ENCODE measurements at regions not wholly inside any gene's neighbourhood (a gene's known extent, or its start where the extent isn't known, plus 50 kb on each side); places are given as distances from the start of the nearest gene placed in this dataset.

GRCh38 chr6:40000964-40001515, 66.8 kb upstream of the MOCS1 start (continued):
- TF ChIP-seq REST (IDR thresholded peaks at IDR 0.05; ENCODE audit: low read depth, low read length) (no peak), USF2 (IDR thresholded peaks at IDR 0.05; ENCODE audit: borderline replicate concordance, low read depth, low read length) (no peak), SMC3 (IDR thresholded peaks at IDR 0.05; ENCODE audit: low read depth, low read length) (no peak)

GRCh38 chr6:39999006-39999867, 65.0 kb upstream of the MOCS1 start:
- Histone ChIP-seq H3K4me2 (no peak overlapping the region), H4K20me1 (ENCODE audit: insufficient read depth) (no peaks in the 10 kb centered on the region), H3F3A (replicated peaks; ENCODE audit: insufficient read depth) (no peaks in the 10 kb centered on the region), H3K27ac (ENCODE audit: low read depth in 2 of 2, low read length in 1 of 2) (no peak overlapping the region), H3K9me2 (no peaks in the 10 kb centered on the region), H2AFZ (ENCODE audit: low read depth) (no peak overlapping the region), H3K9me3 (no peaks in the 10 kb centered on the region), H3K27me3 (ENCODE audit: insufficient read depth) (no peaks in the 10 kb centered on the region), H3K4me3 (ENCODE audit: low read depth in 2 of 2, low read length in 1 of 2) (no peak overlapping the region), H3K9ac (no peak overlapping the region), H3K79me2 (ENCODE audit: insufficient read depth) (no peaks in the 10 kb centered on the region), H3K36me3 (replicated peaks in 1 of 2; ENCODE audit: control insufficient read depth in 1 of 2, insufficient read depth in 2 of 2, low read length in 1 of 2) (no peaks in the 10 kb centered on the region), H3K4me1 (ENCODE audit: control insufficient read depth in 1 of 2, insufficient read depth in 2 of 2, low read depth in 1 of 2, low read length in 1 of 2) (no peaks in the 10 kb centered on the region)
- POLR2A ChIA-PET: no interaction called here
- DNase-seq: no peak
- CTCF ChIA-PET: no interaction called here
- WGBS (ENCODE audit: low lambda C conversion rate): 23% methylated on average over 11 of the region's 11 CpGs
- no peak for TF ChIP-seq MEF2A (IDR thresholded peaks at IDR 0.05; ENCODE audit: borderline replicate concordance, low read depth)
- no peak for TF ChIP-seq RXRA (IDR thresholded peaks at IDR 0.05; ENCODE audit: borderline replicate concordance, low read depth)
- no peak for TF ChIP-seq SIN3A (IDR thresholded peaks at IDR 0.05; ENCODE audit: borderline replicate concordance, low read depth, low read length)
- no peak for TF ChIP-seq FOXJ3 (CRISPR knock-in tag; IDR thresholded peaks at IDR 0.05)
- TF ChIP-seq ELF1 (IDR thresholded peaks at IDR 0.05): no peak

- Histone ChIP-seq H3K4me1 (ENCODE audit: control insufficient read depth in 1 of 2, insufficient read depth in 2 of 2, low read depth in 1 of 2, low read length in 1 of 2) (no peaks in the 10 kb centered on the region), H3K36me3 (replicated peaks in 1 of 2; ENCODE audit: control insufficient read depth in 1 of 2, insufficient read depth in 2 of 2, low read length in 1 of 2) (no peaks in the 10 kb centered on the region), H3K4me2 (no peak overlapping the region), H3K9me3 (no peaks in the 10 kb centered on the region), H3K27ac (ENCODE audit: low read depth in 2 of 2, low read length in 1 of 2) (no peak overlapping the region), H3F3A (replicated peaks; ENCODE audit: insufficient read depth) (no peaks in the 10 kb centered on the region), H3K27me3 (ENCODE audit: insufficient read depth) (no peaks in the 10 kb centered on the region), H4K20me1 (ENCODE audit: insufficient read depth) (no peaks in the 10 kb centered on the region), H3K4me3 (ENCODE audit: low read depth in 2 of 2, low read length in 1 of 2) (no peak overlapping the region), H2AFZ (ENCODE audit: low read depth) (no peak overlapping the region), H3K9ac (no peak overlapping the region), H3K79me2 (ENCODE audit: insufficient read depth) (no peaks in the 10 kb centered on the region), H3K9me2 (no peaks in the 10 kb centered on the region)
- no peak for TF ChIP-seq NFIC (IDR thresholded peaks at IDR 0.05; ENCODE audit: borderline replicate concordance)
- TF ChIP-seq PBX3 (IDR thresholded peaks at IDR 0.05): no peak
- 10% methylated on average over 4 of the region's 4 CpGs for WGBS (ENCODE audit: low lambda C conversion rate)
- no peak for DNase-seq
- CTCF ChIA-PET: interaction anchor here (2.0 kb wide), 1 partner anchor 17 kb away, joined by 7 read pairs; no protein-coding TSS in a partner anchor
- POLR2A ChIA-PET: no interaction called here
Observed at GRCh38 chr6:39998126-39998525, 63.9 kb upstream of the MOCS1 start.
